HG03095 (cell line): ENCODE measurements at regions not wholly inside any gene's neighbourhood (a gene's known extent, or its start where the extent isn't known, plus 50 kb on each side); places are given as distances from the start of the nearest gene placed in this dataset.
"Not testable (repeated sequence)": the region's sequence is repeated elsewhere in the genome, so short reads cannot be mapped to it uniquely, and the experiment has no call there.

Experiments used
- ATAC-seq: cut with Tn5 transposase; IDR thresholded peaks from one replicate; pipeline ENCODE4 v1.9.1; 2021; ENCODE audit warnings: moderate library complexity; ENCODE audit not compliant: unreplicated experiment

GRCh38 chr10:85111271-85111670 lies 782.9 kb downstream of the CCSER2 start:
- no peak for ATAC-seq

DNA sequence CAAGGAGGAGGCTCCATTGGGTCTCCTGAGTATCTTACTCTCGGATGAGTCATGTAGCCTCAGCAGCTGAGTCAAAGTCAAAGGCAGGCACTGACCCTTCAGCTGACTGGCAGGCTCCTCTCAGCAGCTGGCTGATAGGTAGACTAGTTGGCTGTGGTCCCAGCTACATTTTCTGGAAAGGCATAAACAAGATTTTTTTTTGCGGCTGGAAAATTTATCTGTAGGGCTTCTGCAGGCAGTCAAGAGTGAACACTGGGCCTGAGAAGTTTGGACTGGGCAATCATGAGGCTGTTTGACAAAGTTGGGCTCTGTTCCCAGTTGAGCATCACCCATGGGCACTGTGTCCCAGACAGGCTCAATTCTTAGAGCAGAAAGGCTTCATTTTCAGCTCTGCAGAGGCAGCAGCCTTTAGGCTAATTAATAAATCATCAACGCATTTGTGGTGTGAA lies 796.2 kb downstream of the CCSER2 start:
- ATAC-seq: no peak

DNA sequence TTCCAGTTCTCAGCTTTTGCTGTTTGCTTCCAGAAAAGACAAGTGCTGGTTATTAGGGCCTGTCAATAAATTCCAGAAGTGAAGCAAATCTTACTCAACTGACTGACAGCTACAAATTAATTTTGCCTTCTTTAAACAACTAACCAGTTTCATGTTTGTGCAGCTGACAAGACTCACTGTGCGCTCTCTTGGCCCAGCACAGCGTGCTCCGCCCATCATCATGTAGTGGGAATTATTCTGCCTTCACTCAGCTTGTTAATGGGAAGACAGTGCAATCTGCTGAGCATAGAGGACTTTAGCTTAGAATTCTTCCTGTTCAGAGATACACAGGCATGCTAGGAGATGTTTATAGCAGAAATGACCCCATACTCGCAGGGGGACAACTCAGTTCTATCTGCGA lies 808.9 kb downstream of the CCSER2 start:
- no peak for ATAC-seq

- no peak for ATAC-seq
Measured at GRCh38 chr10:85138046-85138445, 809.7 kb downstream of the CCSER2 start.

- ATAC-seq: no peak
Measured at GRCh38 chr10:85139124-85139523, 810.7 kb downstream of the CCSER2 start.

GRCh38 chr10:85141520-85141919 lies 813.1 kb downstream of the CCSER2 start:
- not testable (repeated sequence) for ATAC-seq

DNA sequence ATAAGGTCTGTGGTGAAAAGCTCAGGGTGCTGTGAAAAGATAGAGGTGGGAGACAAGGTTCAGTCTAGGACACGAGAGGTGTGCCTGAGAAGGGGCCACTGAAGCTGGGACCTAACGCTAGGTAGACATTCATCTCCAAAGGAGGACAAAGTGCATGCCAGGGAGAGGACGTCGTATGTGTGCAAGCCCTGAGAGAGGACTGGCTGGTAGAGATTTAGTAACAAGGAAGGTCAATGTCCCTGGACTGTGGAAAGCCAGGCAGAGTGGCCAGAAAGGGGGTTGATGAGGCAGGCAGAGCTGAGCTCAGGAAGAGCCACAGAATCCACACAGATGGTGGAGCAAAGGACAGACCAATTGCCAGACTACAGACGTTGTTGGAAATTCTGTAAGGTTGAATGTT lies 817.6 kb downstream of the CCSER2 start:
- ATAC-seq: no peak

GRCh38 chr10:85147346-85148250 lies 819.2 kb downstream of the CCSER2 start:
- no peak for ATAC-seq

- no peak for ATAC-seq
Measured at GRCh38 chr10:85148693-85149640, 820.6 kb downstream of the CCSER2 start.

- ATAC-seq: no peak
Measured at GRCh38 chr10:85149766-85150165, 821.4 kb downstream of the CCSER2 start.

DNA sequence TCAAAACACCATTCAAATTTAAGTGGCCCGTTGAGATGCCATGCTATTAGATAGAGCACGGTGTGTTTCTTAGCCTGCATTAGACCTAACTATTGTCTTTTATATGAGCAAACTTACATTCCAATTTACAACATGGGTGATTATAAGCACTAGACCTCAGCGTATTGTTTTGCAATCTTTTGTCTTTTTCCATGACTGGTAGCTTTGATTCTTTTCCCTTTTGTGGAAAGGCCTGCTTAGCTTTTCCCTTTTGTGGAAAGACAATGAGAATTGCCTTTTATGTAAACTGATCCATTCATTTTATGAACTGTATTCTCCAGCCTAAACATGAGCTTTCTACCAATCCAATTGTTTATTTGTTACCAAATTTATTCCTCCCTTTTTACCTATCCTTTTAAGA lies 823.1 kb downstream of the CCSER2 start:
- ATAC-seq: no peak

DNA sequence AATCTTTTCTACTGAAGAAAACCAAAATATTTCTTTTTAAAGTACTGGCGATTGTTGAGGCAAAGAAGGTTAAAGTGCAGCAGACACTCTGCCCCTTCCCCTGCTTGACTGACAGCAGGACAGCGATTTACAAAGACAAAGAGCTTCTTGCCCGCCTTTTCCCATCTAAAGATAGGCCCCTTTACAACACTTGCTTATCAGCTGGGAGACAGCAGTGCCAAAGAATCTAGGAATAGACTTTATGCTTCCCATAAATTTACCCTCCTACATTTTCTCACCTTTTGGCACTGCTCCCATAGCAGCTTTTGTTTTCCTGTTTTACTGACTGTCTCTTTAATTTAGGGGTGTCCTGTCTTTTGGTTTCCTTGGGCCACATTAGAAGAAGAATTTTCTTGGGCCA lies 824.1 kb downstream of the CCSER2 start:
- ATAC-seq: no peak

DNA sequence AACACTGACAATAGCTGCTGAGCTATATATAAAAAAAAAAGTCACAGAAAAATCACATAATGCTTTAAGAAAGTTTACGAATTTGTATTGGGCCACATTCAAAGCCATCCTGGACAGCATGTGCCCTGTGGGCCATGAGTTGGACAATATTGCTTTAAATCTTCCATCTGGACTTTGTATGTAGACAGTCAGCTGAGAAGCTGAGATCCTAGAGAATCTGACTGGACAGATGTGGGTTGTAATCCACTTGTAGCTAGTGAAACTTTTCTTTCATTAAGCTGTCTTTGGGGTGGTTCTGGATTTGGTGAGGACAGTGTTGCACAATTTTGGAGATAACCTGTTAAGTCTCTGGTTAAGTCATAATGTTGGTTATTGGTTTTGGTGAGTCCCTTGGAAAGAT lies 824.5 kb downstream of the CCSER2 start:
- ATAC-seq: no peak

GRCh38 chr10:85157206-85157605 lies 828.8 kb downstream of the CCSER2 start:
- ATAC-seq: no peak

- ATAC-seq: no peak
Measured at GRCh38 chr10:85168243-85168642, 839.9 kb downstream of the CCSER2 start.

DNA sequence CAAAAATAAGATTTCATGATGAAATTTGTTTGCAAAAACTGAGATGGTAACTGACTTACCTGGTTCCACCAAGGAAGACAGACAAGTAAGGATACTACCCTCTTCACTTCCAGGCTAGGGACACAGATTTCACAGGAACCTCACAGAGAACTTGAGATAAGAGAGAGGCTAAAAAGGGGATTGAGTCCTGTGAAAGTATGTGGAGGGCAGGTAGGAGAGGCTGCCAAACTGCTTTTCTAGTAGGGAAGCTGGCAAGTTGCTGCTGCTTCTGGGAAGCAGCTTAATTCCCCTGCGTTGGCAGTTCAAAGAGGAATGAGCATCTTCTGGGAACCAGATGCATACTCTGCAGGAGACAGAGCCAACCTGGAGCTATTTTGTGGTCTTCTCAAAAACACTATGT lies 841.6 kb downstream of the CCSER2 start:
- no peak for ATAC-seq

DNA sequence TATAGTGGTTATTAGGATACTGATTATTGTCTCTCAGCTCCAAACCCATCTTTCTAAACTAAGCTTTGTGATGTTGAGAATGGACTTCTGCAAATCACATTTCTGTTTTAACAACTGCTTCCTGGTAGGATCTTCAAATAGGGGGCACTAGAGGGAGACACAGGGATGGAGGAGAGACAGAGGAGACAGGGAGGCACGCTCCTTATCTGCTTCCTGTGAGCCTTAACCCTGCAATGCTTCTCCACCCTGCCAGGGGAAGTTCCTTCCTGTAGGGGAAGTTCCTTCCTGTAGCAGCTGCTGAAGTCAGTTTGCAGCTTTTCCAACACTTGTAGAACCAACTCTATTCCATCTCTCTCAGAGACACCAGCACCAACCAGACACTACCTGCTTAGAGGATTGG lies 847.2 kb downstream of the CCSER2 start:
- no peak for ATAC-seq

GRCh38 chr10:85177767-85178166 lies 849.4 kb downstream of the CCSER2 start:
- ATAC-seq: no peak

- ATAC-seq: no peak
Measured at GRCh38 chr10:85187047-85187446, 858.7 kb downstream of the CCSER2 start.

GRCh38 chr10:85188770-85189484 lies 860.5 kb downstream of the CCSER2 start:
- no peak for ATAC-seq

GRCh38 chr10:85193796-85194195 lies 865.4 kb downstream of the CCSER2 start:
- no peak for ATAC-seq
